VCaP (cell line): ENCODE measurements at regions not wholly inside any gene's neighbourhood (a gene's known extent, or its start where the extent isn't known, plus 50 kb on each side); places are given as distances from the start of the nearest gene placed in this dataset.

Source experiments
- H3K27ac ChIP-seq: fragments of 450-650 bp; 2 replicates; pipeline ENCODE4 v1.5.1; 2017
- CTCF ChIP-seq: fragments of 450-650 bp; conservative IDR thresholded peaks from 2 replicates; pipeline ENCODE4 v1.5.1; 2017; ENCODE audit warnings: mild to moderate bottlenecking, moderate library complexity

GRCh38 chr4:57418133-57418532, 307.9 kb upstream of the IGFBP7 start:
- H3K27ac ChIP-seq: no peak overlapping the region
- no peak for TF ChIP-seq CTCF

- no peak for TF ChIP-seq CTCF
- no peak overlapping the region for H3K27ac ChIP-seq
These were observed 302.3 kb upstream of the IGFBP7 start for GRCh38 chr4:57412259-57413054.

GRCh38 chr4:57410331-57411052, 300.3 kb upstream of the IGFBP7 start:
- TF ChIP-seq CTCF: no peak
- H3K27ac ChIP-seq: no peak overlapping the region

- H3K27ac ChIP-seq: no peak overlapping the region
- TF ChIP-seq CTCF: no peak
These were observed 295.2 kb upstream of the IGFBP7 start for GRCh38 chr4:57405359-57405758.

- TF ChIP-seq CTCF: no peak
- H3K27ac ChIP-seq: no peak overlapping the region
These were observed 294.3 kb upstream of the IGFBP7 start for GRCh38 chr4:57404483-57404882.

- TF ChIP-seq CTCF: no peak
- H3K27ac ChIP-seq: no peak overlapping the region
These were observed 293.4 kb upstream of the IGFBP7 start for GRCh38 chr4:57403591-57403990.

- H3K27ac ChIP-seq: no peak overlapping the region
- no peak for TF ChIP-seq CTCF
These were observed 291.4 kb upstream of the IGFBP7 start for GRCh38 chr4:57401586-57401985.
